Activated CD8-positive, alpha-beta T cell treated with anti-CD3 and anti-CD28 coated beads for 36 hours (primary cell): ENCODE measurements at regions not wholly inside any gene's neighbourhood (a gene's known extent, or its start where the extent isn't known, plus 50 kb on each side); places are given as distances from the start of the nearest gene placed in this dataset.

Experiments used
- ATAC-seq: fragments of 200-7000 bp; cut with Tn5 transposase; one replicate; pipeline ENCODE4 v1.10.0; 2021; ENCODE audit warnings: mild to moderate bottlenecking, moderate library complexity
- CTCF ChIA-PET: fragments of 350-600 bp; sonication (Branson Sonifier 250); formaldehyde crosslinking; loops from one replicate; lab custom pipeline; 2021; ENCODE audit warnings: antibody characterized with exemption; lab: Charles Lee
- POLR2A ChIA-PET: fragments of 350-600 bp; sonication (Branson Sonifier 250); formaldehyde crosslinking; loops from one replicate; lab custom pipeline; 2021; ENCODE audit warnings: antibody characterized with exemption; lab: Charles Lee
- DNase-seq: peaks from one replicate; pipeline ENCODE4 v3.0.0-alpha.2; 2020
- H3K27ac Mint-ChIP-seq: one replicate; pipeline ENCODE4 v1.8.0; 2021; ENCODE audit warnings: mild to moderate bottlenecking, mixed read lengths
- H3K27me3 Mint-ChIP-seq: one replicate; pipeline ENCODE4 v1.8.0; 2021; ENCODE audit warnings: mixed read lengths
- H3K36me3 Mint-ChIP-seq: one replicate; pipeline ENCODE4 v1.8.0; 2021; ENCODE audit warnings: low read depth, mixed read lengths
- H3K4me1 Mint-ChIP-seq: one replicate; pipeline ENCODE4 v1.8.0; 2021; ENCODE audit warnings: low read depth, mixed read lengths
- H3K4me3 Mint-ChIP-seq: one replicate; pipeline ENCODE4 v1.8.0; 2021; ENCODE audit warnings: mild to moderate bottlenecking, moderate library complexity, mixed read lengths
- H3K9me3 Mint-ChIP-seq: one replicate; pipeline ENCODE4 v1.8.0; 2021; ENCODE audit warnings: mixed read lengths
- CTCF ChIP-seq: fragments of 200-600 bp; IDR thresholded peaks from one replicate; pipeline ENCODE4 v1.8.0; 2022; ENCODE audit warnings: antibody characterized with exemption, mild to moderate bottlenecking
- intact Hi-C: fragments of 100-400 bp; cut with micrococcal nuclease; formaldehyde crosslinking; loops from one replicate; pipeline ENCODE4 v1.10.0; 2022

- CTCF ChIA-PET = no interaction called here
- Mint-ChIP-seq H3K9me3 (no peaks in the 10 kb centered on the region), H3K27me3 (peaks cover 13% of the 10 kb centered on the region), H3K27ac (no peak overlapping the region), H3K4me1 (no peaks in the 10 kb centered on the region), H3K36me3 (no peaks in the 10 kb centered on the region), H3K4me3 (no peak overlapping the region)
- intact Hi-C loops = no loop called here
- no peak for TF ChIP-seq CTCF
- POLR2A ChIA-PET = no interaction called here
- no peak for ATAC-seq
- no peak for DNase-seq
Observed at GRCh38 chr1:29986986-29987385, 736.4 kb downstream of the MATN1 start.

- H3K27me3 Mint-ChIP-seq = peaks cover 17% of the 10 kb centered on the region
- intact Hi-C loops = no loop called here
- no peak for ATAC-seq
- no peaks in the 10 kb centered on the region for H3K36me3 Mint-ChIP-seq
- no peak overlapping the region for H3K4me3 Mint-ChIP-seq
- no peak for DNase-seq
- ChIA-PET POLR2A (no interaction called here), CTCF (no interaction called here)
- no peaks in the 10 kb centered on the region for H3K9me3 Mint-ChIP-seq
- no peak overlapping the region for H3K27ac Mint-ChIP-seq
- H3K4me1 Mint-ChIP-seq = no peaks in the 10 kb centered on the region
- no peak for TF ChIP-seq CTCF
Observed at GRCh38 chr1:29985606-29985945, 737.8 kb downstream of the MATN1 start.

- ChIA-PET POLR2A (no interaction called here), CTCF (no interaction called here)
- Mint-ChIP-seq H3K27ac (no peak overlapping the region), H3K27me3 (peaks cover 17% of the 10 kb centered on the region), H3K36me3 (no peaks in the 10 kb centered on the region), H3K4me3 (no peak overlapping the region), H3K9me3 (no peaks in the 10 kb centered on the region), H3K4me1 (no peaks in the 10 kb centered on the region)
- intact Hi-C loops = no loop called here
- ATAC-seq (no peak), DNase-seq (no peak)
- TF ChIP-seq CTCF = no peak
Observed at GRCh38 chr1:29984862-29985605, 738.4 kb downstream of the MATN1 start.

GRCh38 chr1:29984166-29984861 is 739.1 kb downstream of the MATN1 start:
- TF ChIP-seq CTCF = no peak
- no peaks in the 10 kb centered on the region for H3K36me3 Mint-ChIP-seq
- DNase-seq = no peak
- peaks cover 16% of the 10 kb centered on the region for H3K27me3 Mint-ChIP-seq
- H3K4me3 Mint-ChIP-seq = no peak overlapping the region
- intact Hi-C loops = no loop called here
- no peaks in the 10 kb centered on the region for H3K4me1 Mint-ChIP-seq
- ChIA-PET CTCF (no interaction called here), POLR2A (no interaction called here)
- no peak overlapping the region for H3K27ac Mint-ChIP-seq
- no peaks in the 10 kb centered on the region for H3K9me3 Mint-ChIP-seq
- no peak for ATAC-seq

- Mint-ChIP-seq H3K27me3 (peaks cover 16% of the 10 kb centered on the region), H3K9me3 (no peaks in the 10 kb centered on the region), H3K4me3 (no peak overlapping the region), H3K27ac (no peak overlapping the region), H3K36me3 (no peaks in the 10 kb centered on the region), H3K4me1 (no peaks in the 10 kb centered on the region)
- CTCF ChIA-PET = no interaction called here
- no peak for ATAC-seq
- no peak for DNase-seq
- intact Hi-C loops = no loop called here
- POLR2A ChIA-PET = no interaction called here
- no peak for TF ChIP-seq CTCF
Observed at GRCh38 chr1:29983321-29983720, 740.1 kb downstream of the MATN1 start.
